RWPE2 (cell line): ENCODE measurements at regions not wholly inside any gene's neighbourhood (a gene's known extent, or its start where the extent isn't known, plus 50 kb on each side); places are given as distances from the start of the nearest gene placed in this dataset.

Source experiments
- ATAC-seq: fragments of 200-7000 bp; cut with Tn5 transposase; 3 replicates; pipeline ENCODE4 v1.9.1; 2021; ENCODE audit warnings: low read depth
- DNase-seq: peaks from one replicate; pipeline ENCODE4 v3.0.0-alpha.2; 2020; ENCODE audit warnings: low spot score
- H3K27ac ChIP-seq: fragments of 450-650 bp; 2 replicates; pipeline ENCODE4 v1.5.1; 2017; ENCODE audit warnings: mild to moderate bottlenecking; ENCODE audit not compliant: poor library complexity, severe bottlenecking
- H3K27me3 ChIP-seq: fragments of 250-450 bp; sonication (Bioruptor Pico); 2 replicates; pipeline ENCODE4 v1.5.1; 2021; ENCODE audit warnings: mild to moderate bottlenecking, moderate library complexity; ENCODE audit not compliant: insufficient read depth, poor library complexity, severe bottlenecking
- H3K36me3 ChIP-seq: fragments of 250-450 bp; sonication (Bioruptor Pico); 2 replicates; pipeline ENCODE4 v1.5.1; 2020; ENCODE audit warnings: low read depth, mild to moderate bottlenecking, moderate library complexity
- H3K4me1 ChIP-seq: fragments of 250-450 bp; sonication (Bioruptor Pico); 2 replicates; pipeline ENCODE4 v1.5.1; 2021; ENCODE audit warnings: mild to moderate bottlenecking, moderate library complexity; ENCODE audit not compliant: insufficient read depth, poor library complexity, severe bottlenecking
- H3K4me3 ChIP-seq: fragments of 250-450 bp; sonication (Bioruptor Pico); 2 replicates; pipeline ENCODE4 v1.5.1; 2021; ENCODE audit warnings: mild to moderate bottlenecking, moderate library complexity; ENCODE audit not compliant: severe bottlenecking
- H3K9me3 ChIP-seq: fragments of 250-450 bp; sonication (Bioruptor Pico); 2 replicates; pipeline ENCODE4 v1.5.1; 2021; ENCODE audit warnings: mild to moderate bottlenecking, moderate library complexity; ENCODE audit not compliant: severe bottlenecking
- TF ChIP-seq, protein P1 (sequence below): fragments of 450-650 bp; IDR thresholded peaks from one replicate; pipeline ENCODE4 v1.5.1; 2017; ENCODE audit warnings: mild to moderate bottlenecking, moderate library complexity; ENCODE audit not compliant: poor library complexity, severe bottlenecking

DNA sequence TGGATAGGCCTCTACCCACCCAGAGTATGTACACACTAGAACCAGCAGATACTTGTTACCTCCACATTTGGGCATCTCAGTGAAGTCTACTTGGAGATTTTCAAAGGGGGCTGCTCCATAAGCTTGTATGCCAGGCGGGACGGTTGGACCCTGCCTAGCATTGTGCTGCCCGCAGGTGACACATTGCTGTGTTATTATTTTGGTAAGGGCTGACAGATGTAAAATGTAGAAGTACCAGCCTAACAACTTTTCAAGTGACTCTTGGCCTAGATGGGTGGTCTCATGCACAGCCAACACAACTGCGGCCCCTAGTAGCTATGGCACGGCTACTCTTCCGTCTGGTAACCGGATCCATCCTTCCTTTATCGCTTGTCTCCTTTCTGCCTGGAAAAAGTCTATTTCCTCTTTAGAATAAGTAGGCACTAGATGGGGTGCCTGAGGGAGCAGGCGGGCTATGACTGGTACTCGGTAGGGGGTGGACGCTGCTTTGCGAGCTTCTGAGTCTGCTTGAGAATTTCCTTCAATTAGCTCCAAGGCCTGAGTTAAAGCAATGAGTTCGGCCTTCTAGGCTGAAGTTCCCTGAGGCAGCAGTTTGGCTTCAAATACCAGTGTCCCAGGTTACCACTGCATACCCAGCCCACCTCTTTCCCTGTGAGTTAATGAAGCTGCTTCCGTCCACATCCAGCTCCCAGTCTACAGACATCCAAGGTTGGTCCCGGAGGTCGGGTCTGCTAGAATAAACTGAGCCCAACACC, 405.3 kb downstream of the TGFB2 start:
- H3K27me3 ChIP-seq, result no peaks in the 10 kb centered on the region
- H3K4me1 ChIP-seq, result peaks cover 5% of the 10 kb centered on the region
- H3K9me3 ChIP-seq, result no peaks in the 10 kb centered on the region
- no peaks in the 10 kb centered on the region for H3K36me3 ChIP-seq
- no peak overlapping the region for H3K27ac ChIP-seq
- no peak for ATAC-seq
- no peak for DNase-seq
- no peak overlapping the region for H3K4me3 ChIP-seq
- TF ChIP-seq, protein P1, sequence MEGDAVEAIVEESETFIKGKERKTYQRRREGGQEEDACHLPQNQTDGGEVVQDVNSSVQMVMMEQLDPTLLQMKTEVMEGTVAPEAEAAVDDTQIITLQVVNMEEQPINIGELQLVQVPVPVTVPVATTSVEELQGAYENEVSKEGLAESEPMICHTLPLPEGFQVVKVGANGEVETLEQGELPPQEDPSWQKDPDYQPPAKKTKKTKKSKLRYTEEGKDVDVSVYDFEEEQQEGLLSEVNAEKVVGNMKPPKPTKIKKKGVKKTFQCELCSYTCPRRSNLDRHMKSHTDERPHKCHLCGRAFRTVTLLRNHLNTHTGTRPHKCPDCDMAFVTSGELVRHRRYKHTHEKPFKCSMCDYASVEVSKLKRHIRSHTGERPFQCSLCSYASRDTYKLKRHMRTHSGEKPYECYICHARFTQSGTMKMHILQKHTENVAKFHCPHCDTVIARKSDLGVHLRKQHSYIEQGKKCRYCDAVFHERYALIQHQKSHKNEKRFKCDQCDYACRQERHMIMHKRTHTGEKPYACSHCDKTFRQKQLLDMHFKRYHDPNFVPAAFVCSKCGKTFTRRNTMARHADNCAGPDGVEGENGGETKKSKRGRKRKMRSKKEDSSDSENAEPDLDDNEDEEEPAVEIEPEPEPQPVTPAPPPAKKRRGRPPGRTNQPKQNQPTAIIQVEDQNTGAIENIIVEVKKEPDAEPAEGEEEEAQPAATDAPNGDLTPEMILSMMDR, result no peak

DNA sequence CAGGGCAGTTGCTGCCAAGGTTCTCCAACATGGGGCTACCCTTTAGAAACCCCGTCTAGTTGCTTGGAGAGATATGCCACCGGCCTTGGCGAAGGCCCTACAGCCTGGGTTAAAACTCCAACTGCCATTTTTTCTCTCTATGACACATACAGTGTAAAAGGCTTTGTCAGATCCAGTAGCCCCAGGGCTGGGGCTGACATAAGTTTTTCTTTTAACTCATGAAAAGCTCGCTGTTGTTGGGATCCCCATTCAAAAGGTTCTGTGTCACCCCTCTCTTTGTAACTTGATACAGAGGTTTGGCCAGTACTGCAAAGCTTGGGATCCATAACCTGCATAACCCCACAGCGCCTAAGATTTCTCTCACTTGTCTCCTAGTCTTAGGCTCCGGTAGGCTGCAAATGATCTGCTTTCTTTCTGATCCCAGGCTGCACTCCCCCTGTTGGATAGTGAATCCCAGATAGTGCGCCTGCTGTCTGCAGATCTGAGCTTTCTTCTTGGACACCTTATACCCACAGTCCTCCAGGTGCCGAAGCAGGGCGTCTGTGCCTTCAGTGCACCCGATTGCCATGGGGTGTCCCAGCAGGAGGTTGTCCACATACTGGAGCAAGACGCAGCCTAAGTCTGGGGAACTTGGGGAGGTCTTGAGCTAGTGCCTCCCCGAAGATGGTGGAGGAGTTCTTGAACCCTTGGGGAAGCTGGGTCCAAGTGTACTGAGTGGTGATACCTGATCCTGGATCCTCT, 406.2 kb downstream of the TGFB2 start:
- Histone ChIP-seq H3K4me1 (peaks cover 5% of the 10 kb centered on the region), H3K27me3 (no peaks in the 10 kb centered on the region), H3K36me3 (no peaks in the 10 kb centered on the region), H3K27ac (no peak overlapping the region), H3K4me3 (no peak overlapping the region), H3K9me3 (no peaks in the 10 kb centered on the region)
- DNase-seq (no peak), ATAC-seq (no peak)
- TF ChIP-seq, protein P1, result no peak

DNA sequence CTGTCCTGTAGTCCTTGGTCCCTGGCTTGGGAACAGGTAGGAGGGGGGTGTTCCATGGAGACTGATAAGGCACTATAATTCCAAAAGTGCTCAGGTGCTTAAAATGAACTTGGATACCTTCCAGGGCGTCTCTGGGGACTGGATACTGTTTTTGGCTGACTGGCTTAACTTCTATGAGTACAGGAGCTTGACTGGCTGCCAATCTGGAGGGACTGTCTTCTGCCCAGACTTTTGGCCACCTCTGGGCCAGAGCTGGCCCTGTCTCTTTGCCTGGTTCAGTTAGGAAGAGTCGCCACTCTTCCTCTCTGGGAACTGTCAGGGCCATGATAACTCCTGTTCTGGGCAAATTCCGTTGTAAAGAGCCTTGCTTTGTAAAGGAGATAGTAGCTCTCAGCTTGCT, 407.0 kb downstream of the TGFB2 start:
- Histone ChIP-seq H3K4me1 (peaks cover 5% of the 10 kb centered on the region), H3K27ac (no peak overlapping the region), H3K27me3 (no peaks in the 10 kb centered on the region), H3K36me3 (no peaks in the 10 kb centered on the region), H3K9me3 (no peaks in the 10 kb centered on the region), H3K4me3 (no peak overlapping the region)
- no peak for ATAC-seq
- DNase-seq, result no peak
- TF ChIP-seq, protein P1, result no peak

DNA sequence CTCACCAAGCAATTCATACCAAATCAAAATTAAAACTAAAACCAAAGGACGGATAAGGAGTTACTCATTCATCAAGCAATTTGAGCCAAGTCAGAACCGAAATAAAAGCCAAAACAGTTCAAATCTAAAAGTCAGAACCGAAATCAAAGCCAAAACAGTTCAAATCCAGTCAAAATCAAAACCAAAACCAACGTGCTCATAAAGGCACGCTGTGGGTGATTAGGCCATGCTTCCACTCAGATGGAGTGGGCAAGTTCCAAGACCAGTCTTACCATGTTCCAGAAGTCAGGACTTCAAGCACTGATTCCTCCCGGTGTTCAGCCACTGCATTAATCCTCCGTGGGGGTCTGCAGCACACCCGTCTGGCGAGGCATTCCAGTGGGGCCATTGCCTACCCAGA, 409.3 kb downstream of the TGFB2 start:
- DNase-seq, result no peak
- Histone ChIP-seq H3K27me3 (no peaks in the 10 kb centered on the region), H3K9me3 (no peaks in the 10 kb centered on the region), H3K4me3 (no peak overlapping the region), H3K36me3 (no peaks in the 10 kb centered on the region), H3K4me1 (no peaks in the 10 kb centered on the region), H3K27ac (no peak overlapping the region)
- ATAC-seq, result no peak
- TF ChIP-seq, protein P1, result no peak

DNA sequence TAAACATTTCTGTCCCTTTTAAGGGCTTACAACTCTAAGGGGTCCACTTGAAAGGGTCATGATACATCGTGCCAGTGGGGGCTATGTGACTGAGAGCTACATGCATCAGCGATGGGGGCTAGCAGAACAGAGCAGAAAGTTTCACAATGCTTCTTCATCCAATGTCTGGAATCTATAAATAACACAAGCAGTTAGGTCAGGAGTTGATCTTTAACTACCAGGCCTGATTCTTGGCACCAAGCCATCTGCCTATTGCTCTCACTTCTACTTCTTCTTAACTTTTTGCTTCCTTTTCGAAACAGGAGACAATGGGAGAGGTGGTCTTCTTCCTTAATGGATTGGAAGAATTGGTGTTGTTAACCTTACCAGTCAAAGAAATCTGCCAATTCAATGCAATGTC, 410.0 kb downstream of the TGFB2 start:
- Histone ChIP-seq H3K27me3 (no peaks in the 10 kb centered on the region), H3K27ac (no peak overlapping the region), H3K4me1 (no peaks in the 10 kb centered on the region), H3K9me3 (no peaks in the 10 kb centered on the region), H3K4me3 (no peak overlapping the region), H3K36me3 (no peaks in the 10 kb centered on the region)
- ATAC-seq, result no peak
- DNase-seq, result no peak
- TF ChIP-seq, protein P1, result no peak
